HuH-7 (cell line): ENCODE measurements at regions not wholly inside any gene's neighbourhood (a gene's known extent, or its start where the extent isn't known, plus 50 kb on each side); places are given as distances from the start of the nearest gene placed in this dataset.
"Not testable (repeated sequence)": the region's sequence is repeated elsewhere in the genome, so short reads cannot be mapped to it uniquely, and the experiment has no call there.

Experiments used
- DNase-seq: peaks from one replicate; pipeline ENCODE4 v3.0.0; 2011; ENCODE audit warnings: low spot score

DNA sequence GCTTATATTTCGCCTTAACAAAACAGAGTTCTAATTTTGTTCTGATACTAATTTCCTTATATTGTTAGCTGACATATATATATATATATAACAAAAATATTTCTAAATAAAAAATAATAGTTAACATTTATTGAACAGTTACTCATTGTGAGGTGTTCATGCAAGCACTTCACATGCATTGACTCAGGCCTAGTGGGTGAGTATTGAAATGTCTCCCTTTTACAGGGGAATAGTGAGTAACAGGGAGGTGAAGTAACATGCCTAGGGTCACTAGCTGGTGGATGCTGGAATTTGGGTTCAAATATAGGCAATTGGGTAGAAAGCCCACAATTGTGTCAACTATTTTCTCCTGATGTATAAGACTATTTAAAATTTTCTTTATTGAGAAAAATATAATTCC, 102.6 kb upstream of the ZPLD1 start:
- DNase-seq: no peak

DNA sequence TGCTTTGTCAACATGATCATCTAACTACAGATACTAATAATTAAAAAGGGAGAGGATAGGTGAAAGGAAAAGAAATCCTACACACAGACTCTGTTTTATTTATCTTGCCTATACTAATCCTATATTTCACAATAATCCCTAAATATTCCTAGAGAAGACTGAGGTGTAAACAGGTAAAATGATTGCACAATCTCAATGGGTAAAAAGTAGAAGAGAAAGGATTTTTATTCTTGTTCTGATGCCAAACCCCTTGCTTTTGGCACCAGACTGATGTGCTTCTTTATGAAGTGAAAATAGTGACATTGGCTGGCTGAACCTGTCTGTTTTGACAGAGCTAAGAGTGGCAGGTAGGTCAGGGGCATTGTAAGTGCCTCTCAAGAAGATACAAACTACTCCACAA, 101.9 kb upstream of the ZPLD1 start:
- no peak for DNase-seq

DNA sequence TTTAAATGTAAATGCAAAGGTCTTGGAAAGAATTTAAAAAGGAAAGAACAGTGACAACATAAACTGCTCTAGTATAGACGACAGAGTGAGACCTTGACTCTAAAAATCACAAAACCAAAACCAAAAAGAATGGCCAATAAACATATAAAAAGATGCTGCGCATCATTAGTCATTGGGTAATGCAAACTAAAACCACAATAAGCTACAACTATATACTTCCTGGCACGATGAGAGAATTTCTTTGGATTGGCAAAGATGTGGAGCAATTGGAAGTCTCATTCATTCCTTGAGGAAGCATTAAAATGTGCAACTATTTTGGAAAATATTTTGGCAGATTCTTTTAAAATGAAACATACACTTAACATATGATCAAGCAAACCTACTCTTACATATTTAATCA, 98.7 kb upstream of the ZPLD1 start:
- no peak for DNase-seq

DNA sequence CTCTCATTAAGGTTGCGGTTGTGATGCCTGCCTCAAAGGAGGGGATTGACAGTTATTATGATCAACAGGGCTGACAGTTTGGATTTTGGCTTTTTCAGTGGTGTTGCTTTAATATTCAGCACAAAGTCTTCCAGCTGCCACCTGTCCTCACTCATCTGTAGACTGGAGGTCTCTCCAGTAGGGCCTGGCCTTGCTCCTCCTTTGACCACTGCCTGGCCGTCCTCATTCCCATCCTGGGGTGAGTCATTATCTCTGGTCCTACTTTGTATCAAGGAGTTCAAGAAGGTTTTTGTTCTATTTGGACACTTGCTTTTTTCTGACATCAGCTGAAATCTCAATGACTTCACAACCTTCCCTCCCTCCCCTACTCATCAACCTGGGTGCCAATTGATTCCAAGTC, 95.1 kb upstream of the ZPLD1 start:
- no peak for DNase-seq

DNA sequence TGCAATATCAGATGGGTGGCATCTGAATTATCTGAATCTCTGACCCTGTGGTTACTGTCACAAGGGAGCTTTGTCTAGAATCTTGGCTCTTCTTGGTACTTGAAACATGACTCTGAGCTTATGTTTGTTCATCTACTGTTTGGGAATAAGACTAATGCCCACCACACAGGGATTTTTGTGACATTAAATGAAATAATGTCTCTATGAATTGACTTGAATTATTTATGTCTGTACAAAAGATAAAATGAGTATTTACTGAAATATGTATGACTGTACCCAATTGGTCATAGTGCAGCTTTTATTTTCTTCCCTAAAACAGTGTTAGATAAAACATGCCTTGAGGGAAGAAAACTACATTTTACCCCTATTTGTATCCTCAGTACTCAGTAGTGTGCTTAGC, 87.9 kb upstream of the ZPLD1 start:
- DNase-seq: no peak

DNA sequence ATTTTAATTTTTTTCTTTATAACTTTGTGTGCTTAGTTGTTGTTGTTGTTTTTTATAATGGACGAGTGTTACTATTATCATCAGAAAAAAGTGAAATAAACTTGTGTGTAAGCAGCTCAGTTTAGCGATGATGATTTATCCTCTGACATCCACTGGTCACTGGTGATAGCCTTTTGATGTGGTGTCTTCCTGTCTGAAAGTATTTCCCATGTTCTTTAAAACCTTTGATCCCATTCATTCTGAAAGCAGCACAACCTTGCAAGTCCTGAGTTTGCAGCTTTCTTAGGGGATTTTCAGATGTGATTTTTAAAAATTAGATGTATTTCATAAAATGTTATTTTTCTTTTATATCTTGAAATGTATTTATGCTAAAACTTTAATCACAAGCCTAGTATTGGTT, 85.9 kb upstream of the ZPLD1 start:
- DNase-seq: no peak

DNA sequence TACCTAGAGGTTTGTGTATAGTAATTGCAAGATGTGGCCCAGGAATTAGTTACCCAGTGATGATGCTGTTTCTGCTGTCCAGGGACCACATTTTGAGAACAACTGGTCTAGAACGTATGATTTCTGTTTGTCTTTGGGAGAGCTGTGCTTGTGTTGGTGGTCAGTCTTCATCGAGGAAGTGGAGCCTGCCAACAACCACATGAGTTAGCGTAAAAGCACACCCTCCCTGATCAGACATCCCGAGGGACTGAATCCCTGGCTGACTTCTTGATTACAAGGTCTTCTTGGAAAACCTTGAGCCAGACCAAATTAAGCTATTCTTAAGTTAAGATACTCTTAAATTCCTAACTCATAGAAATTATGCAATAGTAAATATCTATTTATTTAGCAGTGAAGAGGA, 81.7 kb upstream of the ZPLD1 start:
- DNase-seq: no peak

DNA sequence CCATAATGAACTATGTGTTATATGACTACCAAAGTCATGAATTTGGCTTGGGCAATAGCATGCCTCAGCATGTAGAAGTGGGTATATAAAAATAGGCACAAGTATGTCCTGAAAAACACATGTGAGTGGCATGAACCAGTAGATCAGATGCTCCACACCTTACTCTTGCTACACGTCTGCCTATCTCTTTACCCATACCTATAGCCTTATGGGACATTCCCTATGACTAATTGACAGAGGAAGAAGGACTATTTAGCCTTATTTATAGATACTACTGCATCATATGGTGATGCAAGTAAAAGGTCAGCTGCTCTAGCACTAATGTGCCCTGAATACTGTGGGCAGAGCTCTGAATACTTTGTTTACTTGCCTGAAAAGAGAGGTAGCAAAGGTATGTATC, 81.0 kb upstream of the ZPLD1 start:
- DNase-seq: no peak

DNA sequence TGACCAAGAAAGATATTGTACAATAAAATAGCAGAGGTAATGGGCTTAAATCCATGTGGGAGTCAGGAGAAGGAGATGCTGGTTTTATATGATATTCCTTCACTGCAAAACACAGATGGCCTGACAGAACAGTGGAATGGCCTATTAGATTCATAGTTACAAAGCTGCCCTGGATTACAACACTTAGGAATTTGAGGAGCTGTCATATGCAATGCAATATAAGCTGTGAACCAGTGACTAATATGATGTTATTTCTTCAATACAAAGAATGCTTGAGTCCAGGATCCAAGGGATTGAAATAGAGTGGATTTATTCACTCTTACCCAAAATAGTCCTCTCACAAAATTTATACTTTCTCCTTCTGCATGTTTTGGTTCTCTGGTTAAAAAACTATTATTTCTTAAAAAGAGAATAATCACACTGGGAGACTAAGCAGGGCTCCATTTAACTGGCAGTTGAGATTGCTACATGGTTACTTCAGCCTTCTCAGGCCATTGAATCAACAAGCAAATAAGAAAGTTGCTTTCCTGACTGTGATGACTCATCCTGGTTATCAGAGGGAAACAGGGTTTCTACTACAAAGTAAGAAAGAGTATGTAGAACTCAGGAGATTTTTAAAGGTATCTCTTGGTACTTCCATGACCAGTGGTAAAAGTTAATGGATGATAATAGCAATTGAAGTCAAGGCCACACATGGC, 79.8 kb upstream of the ZPLD1 start:
- no peak for DNase-seq

DNA sequence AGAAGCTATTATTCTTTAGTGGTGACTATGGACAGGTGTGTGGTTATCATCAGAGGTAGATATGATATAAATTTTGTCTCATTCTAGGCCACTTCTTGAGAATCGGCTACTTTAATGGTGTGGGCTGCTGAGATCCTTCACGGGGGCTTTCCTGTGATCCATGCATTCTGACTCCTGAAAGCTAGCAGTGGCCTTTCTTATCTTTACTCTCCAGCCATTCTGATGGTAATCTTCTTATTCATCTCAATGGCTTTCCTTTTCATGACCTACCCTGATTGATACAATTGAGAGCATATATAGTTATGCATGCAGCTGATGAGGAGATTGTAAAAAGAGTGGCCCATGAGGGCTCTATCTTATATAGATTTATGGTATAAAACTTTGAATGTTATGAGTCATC, 78.3 kb upstream of the ZPLD1 start:
- no peak for DNase-seq

DNA sequence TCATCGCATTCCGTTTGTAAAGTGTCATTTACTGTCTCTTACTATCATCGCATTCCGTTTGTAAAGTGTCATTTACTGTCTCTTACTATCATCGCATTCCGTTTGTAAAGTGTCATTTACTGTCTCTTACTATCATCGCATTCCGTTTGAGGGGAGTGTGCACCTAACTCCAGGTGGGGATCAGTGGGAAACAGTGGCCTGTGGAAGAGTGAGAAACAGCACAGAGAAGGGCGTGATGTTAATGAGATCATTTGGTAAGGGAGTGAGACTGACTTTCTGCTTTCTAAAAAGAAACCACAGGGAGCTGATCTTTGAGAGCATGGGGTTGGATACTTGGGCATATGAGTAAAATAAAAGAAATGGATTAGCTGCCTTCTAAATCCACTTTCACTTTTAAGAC, 77.5 kb upstream of the ZPLD1 start:
- not testable (repeated sequence) for DNase-seq

DNA sequence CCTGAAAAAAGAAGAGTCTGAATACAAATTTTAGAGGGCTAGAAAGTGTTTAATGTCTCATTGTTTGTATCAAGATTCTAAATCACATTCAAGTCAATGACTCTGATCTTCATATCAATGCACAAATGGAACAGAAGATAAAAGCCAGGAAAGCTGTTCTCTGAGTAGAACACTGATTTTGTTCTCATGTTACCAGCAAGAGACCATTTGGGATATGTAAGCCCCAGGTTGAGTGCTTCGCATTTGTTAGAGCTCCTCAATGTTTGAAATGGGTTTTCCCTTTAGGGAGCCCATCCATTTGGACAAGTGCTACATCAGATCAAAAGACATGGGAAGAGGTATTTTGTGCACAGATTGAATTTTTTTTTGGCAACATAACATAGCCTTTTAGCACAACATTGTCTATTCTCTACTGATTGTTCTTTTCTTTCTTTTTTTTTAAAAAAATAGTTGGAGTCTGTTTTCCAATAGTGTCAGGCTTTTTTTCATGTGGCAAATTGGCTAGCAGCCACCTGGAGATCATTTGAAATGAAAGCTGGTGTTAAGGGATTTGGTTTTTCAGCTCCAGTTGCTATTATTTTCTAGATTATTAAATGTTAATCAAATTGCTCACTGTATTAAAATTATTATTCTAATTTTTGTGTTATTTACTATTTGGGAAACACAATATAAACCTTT, 74.5 kb upstream of the ZPLD1 start:
- no peak for DNase-seq

DNA sequence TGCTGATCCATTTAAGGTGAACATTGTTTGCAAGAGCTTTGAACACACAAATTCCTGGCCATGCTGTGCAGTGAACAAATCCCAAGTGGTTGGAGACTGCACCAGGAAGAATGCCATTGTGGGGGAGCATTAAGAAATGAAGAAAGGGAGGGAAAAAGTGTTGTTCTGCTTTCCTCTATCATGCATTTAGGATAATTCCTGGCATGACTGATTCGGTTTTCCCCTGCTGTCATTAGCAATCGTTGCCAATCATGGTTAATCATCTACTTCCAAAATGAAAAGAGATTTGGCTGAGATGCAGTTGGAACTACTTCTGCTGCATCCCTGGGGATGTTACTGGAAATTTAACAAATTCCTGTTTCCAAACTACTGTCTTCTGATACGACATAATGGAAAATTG, 73.7 kb upstream of the ZPLD1 start:
- no peak for DNase-seq

DNA sequence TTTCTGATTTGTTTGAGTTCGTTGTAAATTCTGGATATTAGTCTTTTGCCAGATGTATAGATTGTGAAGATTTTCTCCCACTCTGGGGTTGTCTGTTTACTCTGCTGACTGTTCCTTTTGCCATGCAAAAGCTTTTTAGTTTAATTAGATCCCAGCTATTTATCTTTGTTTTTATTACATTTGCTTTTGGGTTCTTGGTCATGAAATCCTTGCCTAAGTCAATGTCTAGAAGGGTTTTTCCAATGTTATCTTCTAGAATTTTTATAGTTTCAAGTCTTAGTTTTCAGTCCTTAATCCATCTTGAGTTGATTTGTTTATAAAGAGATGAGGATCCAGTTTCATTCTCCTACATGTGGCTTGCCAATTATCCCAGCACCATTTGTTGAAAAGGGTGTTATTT, 68.7 kb upstream of the ZPLD1 start:
- DNase-seq: not testable (repeated sequence)

DNA sequence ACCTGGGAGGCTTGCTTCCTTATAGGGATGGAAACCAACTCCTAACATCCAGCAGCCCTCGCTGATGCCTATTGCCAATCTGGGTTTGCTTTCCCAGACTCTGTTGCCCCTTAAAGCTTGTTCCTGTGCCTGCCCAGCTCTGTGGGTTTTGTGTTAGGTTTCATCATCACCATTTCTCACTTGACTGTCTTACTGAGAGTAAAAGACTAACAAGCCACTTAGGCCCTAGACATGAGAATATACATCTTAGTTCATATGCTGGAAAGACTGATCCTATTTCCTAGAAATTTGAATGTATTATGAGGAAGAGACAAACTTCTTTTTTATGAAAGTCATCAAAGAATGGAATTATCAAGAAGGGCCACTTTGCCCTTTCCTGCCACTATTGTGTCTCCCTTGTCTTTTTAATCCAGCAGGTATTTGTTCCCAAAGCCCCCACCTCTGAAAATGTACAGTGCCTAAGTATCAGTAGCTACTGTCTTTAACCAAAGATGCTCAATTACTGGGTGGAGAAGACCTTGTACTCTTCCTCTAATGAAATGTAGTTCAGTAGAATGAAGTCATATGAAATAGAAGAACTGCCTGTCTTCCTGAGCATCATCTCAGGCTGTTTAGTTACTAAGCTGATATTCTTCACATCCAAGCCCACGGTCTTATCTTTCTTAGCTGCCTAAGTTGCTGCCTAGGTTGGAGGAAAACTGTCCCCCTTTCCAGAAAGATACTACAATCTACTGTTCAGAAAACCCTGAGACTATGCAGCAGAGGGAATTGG, 59.8 kb upstream of the ZPLD1 start:
- no peak for DNase-seq

DNA sequence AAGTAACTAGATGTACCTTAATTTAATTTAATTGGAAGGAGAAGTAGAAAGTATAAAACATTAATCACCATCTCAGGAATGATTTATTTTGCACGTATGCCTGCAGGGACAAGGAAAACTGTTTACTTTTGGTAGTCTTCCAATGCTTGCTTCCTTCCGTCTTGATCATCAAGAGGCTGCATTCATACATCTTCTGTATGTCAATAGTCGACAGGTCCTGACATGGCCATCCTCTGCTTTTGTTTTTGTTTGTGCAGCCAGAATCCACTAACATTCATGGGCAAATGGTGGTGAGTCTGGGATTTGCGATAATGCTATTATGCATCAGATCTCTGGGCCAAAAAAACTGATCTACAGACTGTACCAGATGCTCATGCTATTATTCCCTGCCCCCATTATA, 56.6 kb upstream of the ZPLD1 start:
- no peak for DNase-seq

DNA sequence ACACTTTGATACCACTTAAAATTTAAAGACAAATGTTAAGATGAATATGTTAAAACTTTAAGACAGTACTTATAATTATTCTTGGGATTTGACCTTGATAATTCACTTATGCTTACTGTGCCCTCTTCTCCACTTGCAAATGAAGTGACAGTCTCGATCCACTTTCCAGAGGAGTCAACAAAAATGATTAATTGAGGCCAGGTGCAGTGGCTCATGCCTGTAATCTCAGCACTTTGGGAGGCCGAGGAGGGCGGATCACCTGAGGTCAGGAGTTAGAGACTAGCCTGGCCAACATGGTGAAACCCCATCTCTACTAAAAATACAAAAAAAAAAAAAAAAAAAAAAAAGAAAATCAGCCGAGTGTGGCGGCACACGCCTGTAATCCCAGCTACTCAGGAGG, 52.6 kb upstream of the ZPLD1 start:
- DNase-seq: not testable (repeated sequence)
